ENCODE measurements at regions not wholly inside any gene's neighbourhood (a gene's known extent, or its start where the extent isn't known, plus 50 kb on each side); places are given as distances from the start of the nearest gene placed in this dataset.

DNA sequence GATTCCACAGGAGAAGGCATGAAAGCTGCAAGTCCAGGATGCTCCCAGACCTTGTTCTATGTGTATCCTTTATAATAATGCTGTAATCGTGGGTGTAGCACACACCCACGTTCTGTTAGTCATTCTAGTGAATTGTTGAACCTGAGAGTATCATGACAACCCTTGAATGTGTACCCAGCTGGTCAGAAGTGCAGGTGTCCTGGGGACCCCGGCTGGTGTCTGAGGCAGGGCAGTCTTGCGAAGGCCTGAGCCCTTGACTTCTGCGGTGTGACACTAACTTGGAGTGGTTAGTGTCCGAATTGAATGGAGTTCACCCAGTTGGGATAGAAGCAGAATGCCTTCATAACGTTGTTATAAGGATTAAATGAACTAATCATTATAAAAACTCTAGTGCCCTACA is 218.0 kb upstream of the TNRC6C start:
- no peak for DNase-seq (ENCODE audit: low read depth, low spot score)

DNA sequence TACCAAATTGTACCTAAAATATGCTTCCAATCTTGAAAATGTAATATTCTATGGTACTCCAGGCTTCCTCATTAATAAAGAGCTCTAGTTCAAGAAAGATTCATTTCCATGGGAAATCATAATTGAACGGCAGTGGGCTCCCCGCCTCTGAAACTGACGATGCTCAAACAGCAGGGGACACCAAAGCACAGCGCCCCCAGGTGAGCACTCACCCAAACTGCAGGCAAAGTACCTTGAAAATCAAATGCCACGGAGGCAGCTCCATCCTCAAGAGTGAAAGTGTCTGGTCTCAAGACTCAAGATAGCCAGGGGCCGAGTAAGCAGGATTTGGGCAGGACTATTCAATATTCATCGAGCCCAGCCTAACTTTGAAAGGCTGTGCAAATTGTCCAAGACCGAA is 217.4 kb upstream of the TNRC6C start:
- no peak for DNase-seq (ENCODE audit: low read depth, low spot score)

DNA sequence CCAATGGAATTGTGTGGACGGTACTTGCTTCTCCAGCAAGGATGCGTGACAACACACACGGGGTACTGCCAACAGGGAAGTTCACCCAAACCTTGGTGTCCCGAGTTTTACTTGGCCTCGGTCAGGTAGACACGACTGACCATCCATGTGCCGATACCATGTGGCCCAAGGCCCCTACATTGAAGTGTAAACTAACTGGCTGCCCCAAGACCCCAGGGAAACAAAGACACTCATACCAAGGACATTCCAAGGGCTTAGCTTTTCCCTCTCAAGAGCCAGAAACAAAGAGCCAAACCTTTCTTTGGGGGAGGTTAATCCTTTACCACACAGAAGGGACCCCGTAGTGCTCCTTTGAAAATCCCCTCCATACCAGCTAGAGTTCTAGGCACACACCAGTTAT is 215.9 kb upstream of the TNRC6C start:
- no peak for DNase-seq (ENCODE audit: low read depth, low spot score)

DNA sequence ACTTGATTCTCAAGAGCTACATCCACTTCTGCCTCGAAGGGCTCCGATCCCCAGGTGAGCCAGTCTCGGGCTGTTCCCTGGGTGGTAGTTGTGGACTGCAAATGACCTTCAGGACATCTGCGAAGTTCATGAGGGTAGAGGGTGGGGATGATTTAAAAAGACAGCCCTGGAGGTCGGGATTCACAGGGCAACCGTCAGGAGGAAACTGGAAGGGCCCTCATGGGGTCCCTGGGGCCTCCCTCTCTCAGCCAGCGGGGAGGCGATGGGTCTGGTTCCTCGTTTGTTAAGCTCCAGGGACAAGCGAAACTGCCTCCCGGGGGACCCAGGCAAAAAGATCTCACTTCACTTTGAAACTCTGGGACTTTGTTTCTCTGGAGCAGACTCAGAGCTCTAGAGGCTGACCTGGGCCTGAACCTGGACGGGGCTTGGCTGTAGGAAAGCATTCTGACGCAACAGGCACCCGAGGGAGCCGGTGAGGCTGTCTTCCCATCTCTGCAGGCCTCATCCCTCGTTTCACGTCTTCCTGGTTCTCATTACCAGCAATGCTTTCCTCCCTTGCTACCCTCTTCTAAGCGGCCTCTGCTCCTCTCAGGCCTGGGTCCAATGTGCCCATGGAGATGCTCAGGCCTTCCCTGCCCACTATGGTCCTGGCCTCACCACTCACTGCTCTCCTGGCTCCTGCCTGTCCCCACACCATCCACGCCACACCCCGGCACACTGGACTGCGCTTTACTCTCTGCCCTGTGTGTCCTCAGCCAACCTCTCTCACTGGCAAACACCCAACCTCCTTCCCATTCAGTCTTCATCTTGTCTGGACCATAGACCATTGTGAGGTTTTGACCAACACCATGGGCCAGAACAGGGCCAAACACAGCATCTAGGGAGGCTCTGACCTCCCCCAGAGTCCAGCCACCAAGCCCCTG is 214.2 kb upstream of the TNRC6C start:
- DNase-seq (ENCODE audit: low read depth, low spot score), result no peak

DNA sequence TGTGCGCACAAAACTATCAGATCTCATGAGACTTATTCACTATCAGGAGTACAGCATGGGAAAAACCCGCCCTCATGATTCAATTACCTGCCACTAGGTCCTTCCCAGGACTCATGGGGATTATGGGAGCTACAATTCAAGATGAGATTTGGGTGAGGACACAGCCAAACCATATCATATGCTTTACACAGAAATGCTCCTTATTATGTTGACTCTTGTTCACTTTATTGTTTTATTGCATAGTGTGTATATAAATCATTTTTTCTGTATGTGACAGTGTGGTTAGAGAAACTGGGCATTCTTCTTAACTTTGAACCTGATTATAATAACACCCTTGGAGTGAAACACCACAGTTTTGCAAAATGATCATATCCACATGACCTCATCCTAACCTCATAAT is 212.8 kb upstream of the TNRC6C start:
- DNase-seq (ENCODE audit: low read depth, low spot score), result no peak

DNA sequence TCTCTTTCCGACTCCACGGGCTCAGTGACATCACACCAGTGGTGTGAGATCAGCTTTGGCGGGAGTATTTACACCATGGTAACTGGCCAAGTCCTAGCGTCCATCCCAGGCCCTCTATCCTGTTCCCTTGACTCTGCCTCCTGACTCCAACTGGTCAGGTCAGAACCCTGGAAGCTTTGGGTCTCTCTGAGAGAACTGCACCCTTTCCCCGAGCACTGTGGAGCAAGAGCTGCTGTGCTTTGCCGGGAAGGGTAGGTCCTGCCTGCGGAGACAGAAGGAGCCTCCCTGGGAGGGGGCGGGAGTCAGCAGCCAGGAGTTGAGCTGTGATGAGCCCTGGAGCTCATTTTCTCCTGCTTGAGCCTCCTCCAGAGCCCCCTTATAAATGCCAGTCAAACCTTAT is 212.1 kb upstream of the TNRC6C start:
- no peak for DNase-seq (ENCODE audit: low read depth, low spot score)

DNA sequence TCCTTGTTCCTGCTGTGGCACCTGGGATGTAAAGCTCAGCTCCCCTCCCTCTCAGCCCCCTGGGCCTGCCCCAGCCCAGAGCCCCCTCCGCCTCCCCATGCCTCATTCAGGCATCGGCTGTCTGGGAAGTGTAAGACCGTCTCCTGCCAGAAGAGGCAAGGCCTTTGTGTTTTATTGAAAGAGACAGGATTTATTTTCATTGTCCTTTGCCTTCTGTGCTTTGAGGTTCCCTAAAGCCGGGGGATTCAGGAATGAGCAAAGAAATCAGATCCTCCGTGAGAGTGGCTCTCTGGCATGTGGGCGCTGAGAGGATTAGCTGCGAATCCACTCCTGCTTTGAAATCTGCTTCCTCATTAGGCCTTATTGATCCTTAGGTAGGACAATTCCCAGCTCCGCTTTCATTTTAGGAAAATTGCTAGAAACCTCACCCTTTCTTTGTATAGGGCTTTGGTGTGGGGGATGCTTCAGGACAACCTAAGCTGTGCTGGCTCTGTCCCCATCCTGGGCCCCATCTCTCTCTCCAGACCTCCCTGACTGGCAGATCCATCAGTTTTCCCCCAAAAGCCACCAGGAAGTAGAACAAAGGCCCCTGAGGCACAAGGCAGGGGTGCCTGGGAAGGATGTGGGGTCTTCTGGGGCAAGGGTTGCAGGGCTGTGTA is 211.5 kb upstream of the TNRC6C start:
- DNase-seq (ENCODE audit: low read depth, low spot score), result no peak

DNA sequence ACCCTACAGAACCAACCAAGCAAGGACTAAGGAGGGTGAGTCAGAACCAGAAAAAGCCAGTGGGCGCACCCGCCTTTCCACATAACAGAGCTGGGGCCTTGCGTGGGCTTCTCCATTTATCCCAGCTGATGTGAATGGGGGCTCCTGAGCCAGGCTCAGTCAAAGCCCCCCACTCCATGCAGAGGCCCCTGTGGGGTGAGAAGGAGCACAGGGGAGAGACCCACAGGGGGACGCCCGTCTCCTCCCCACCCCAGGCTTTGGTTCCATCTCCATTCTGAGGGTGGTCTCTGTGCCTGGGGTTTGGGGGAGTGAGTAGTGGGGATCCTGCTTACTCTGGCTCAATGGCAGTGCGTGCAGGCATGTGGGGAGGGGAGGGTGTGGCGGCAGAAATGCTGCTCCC is 210.1 kb upstream of the TNRC6C start:
- no peak for DNase-seq (ENCODE audit: low read depth, low spot score)

DNA sequence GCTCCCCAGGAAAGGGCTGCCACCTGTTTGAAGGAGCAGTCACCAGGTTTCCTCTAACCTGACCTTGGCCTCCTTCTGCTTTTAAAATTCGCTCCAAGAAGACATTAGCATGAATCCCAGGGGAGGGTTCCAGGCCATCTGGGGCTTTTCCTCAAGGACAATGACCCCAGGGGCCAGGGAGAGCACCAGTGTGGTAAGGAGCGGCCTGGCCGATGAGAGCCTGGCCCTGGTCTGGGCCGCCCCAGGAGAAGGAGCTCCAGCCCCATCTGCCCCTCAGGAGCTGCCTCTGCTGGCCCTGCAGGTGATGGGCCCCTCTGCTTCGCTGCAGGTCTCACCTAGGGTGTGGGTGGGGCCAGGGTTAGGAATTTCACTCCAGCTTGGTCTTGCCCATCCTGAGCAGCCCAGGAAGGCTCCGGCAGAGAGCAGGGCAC is 209.2 kb upstream of the TNRC6C start:
- no peak for DNase-seq (ENCODE audit: low read depth, low spot score)

DNA sequence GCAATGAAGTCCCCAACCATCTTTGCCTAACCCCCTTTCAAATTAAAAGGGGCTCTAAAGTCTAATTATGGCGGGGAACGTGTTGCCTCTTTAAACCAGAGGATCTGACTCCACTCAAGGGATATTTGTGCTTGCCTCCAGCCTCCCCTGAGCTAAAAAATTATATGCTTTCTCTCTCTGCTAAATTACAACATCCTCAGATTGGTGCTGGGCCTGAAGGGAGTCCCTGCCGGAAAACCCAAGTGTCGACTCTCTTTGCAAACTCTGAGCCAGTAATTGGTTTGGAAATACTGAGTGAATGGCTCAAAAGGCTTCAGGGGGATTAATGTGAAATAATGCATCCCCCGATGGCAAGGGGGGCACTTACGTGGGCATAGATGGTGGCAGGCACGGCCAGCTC is 208.5 kb upstream of the TNRC6C start:
- no peak for DNase-seq (ENCODE audit: low read depth, low spot score)

DNA sequence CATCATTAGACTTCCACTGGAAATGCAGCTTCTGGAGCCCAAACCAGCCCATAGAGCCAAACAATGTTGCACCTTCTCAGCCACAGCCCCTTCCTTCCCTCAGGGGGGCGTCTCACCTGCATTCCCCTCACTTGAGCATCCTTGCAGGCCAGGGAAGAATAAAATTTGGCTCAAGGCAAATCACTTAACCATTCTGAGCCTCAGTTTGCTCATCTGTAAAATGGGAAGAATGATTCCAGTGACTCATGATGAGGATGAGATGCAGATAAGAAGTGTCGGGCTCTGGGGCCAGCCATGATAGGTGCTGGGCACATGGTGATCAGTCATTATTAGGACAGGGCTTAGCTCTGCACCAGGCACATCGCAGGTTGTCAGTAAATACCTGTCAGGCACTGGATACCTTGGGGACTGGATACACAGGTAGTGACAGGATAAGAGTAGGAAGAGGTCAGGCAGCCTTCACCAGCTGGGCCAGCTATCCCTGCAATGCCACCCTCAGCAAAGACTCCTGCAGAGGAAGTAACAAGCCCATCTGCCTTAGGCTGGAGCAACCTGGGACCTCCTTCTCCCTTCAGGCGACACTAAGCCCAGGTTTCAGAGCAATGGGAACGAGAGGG is 208.0 kb upstream of the TNRC6C start:
- no peak for DNase-seq (ENCODE audit: low read depth, low spot score)

DNA sequence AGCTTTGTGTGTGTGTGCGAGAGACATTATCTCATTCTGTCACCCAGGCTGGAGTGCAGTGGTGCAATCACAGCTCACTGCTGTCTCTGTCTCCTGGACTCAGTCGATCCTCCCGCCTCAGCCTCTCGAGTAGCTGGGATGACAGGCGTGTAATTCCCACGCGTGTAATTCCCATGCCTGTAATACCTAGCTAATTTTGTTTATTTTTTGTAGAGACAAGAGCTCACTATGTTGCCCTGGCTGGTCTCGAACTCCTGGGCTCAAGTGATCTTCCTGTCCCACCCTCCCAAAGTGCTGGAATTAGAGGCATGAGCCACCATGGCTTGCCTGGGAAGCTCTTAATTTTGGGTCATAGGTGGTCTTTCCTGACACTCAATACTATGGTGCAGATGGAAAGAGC is 205.3 kb upstream of the TNRC6C start:
- no peak for DNase-seq (ENCODE audit: low read depth, low spot score)

DNA sequence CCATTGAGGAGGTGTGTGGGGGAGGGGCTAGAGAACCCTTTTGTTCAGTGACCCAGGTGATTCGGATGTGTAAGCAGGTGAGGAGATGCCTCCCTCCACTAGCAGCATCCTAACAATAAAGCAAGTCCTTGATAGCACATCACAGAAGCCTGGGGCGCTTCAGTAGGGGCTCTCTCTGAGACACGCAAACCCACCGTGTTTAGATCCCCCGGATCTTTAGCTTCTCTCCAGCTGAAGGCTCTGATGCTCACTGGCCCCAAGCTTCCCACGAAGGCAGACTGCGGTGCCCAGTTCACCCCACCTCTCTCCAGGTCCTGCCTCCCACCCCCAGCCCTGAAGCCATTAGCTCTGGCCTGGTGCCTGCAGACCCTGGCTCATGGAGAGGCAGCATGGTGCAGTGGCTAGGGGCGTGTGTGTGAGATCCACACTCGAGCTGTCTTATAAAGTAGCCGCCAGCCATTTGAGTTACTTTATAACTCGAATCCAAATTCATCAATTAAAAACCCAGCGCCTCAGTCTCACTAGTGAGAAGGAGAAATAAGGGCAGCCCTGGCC is 204.7 kb upstream of the TNRC6C start:
- DNase-seq (ENCODE audit: low read depth, low spot score), result no peak

DNA sequence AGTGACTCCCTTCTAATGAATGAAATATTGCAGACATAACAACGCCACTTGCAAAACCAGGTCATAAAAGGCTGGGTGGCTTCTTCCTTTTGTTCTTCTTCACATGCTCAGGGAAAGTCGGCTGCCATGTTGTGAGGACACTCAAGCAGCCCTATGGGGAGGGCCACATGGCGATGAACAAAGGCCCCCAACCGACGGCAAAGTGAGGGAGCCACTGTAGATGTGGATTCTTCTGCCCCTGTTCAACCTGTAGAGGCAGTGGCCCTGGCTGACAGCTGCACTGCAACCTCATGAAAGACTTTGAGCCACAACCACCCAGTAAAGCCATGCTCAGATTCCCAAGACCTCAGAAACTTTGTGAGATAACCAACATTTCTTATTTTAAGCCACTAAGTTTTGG is 203.5 kb upstream of the TNRC6C start:
- no peak for DNase-seq (ENCODE audit: low read depth, low spot score)

DNA sequence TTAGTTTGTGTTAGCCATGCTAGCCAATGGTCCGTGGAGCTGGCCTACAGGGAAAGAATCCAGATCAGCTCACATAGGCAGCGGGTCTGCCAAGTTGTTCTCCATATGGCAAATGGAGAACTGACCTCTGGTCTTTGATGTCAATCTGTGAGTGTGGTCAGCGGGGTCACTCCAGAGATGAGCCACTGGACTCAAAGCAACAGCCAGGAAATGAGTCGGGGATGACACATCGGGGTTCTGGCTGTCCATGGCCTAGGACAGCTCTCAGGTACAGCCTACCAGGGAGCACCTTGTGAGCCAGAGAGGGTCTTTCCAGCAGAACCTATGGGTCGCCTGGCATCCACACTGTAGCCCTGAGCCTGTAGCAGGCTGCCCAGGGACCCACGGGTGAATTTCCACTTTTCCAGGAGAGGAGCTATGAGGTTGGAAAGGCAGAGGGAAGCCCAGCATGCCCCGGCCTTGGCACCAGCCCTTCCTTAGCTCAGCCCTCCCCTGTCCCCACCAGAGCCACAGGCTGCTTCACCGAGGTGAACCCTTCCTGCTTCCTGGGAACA is 203.0 kb upstream of the TNRC6C start:
- no peak for DNase-seq (ENCODE audit: low read depth, low spot score)

DNA sequence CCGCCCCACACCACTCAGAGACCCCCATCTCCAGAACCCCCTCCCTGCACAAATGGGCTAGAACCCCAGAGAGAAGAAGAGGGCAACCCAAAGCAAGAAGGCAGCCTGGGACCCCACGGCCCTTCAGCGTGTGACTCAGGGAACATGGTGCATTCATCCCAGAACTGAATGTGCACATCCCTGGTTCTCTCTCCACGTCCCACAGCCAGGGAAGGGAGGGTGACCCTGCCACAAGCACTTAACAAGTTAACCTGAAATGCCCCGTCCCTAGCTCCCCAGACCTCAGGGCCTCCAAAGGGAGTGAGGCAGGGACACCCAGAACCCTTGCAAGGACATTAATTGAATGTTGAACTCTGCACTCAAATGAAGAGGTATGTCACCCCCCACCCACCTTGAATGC is 202.5 kb upstream of the TNRC6C start:
- DNase-seq (ENCODE audit: low read depth, low spot score), result no peak

DNA sequence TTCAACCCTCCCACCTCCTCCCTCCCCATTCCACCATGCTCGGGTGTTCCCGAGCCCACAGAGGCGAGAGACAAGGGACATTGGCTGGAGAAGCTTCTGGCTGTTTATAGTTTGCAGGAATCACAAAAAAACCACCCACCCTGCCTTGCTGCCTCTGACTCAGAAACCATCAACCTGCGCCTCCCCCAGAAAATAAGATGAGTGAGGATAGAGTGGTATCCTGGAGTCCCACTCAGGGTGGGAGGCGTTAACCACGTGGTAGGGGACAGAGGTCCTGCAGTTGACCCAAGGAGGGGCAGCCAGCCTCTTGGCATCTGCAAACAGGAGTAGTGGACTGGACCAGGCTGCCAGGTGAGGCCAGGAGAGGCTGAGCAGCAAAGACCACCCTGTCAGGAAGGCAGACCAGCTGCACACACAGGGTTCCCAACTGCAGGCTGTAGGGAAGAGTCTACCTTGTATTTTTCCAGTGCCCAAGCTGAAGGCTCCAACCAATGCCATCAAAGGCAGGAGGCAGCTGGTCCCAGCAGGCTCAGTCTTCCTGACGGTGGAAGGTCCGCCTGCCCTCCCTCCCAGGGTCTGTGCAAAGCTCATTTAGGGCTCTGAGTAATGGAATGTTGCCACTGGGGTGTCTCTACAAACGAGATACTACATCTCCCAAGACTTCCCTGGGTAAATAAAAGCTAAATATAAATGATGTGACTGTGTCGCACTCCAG is 201.5 kb upstream of the TNRC6C start:
- DNase-seq (ENCODE audit: low read depth, low spot score), result no peak

DNA sequence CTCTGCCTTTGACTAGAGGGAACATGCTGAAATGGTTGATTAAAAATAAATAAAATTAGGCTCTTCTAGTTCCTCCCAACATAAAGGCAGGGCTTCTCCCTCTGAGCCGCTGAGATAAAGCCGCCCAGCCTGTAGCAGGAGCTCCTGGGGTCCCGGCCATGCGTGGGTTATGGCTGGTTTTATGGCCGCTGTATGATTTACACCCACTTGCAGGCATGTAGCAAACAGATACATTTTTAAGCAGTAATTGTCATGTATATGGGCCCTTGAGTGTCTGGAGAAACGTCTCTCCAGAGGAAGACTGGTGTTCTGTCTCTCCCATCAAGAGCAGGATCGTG is 201.0 kb upstream of the TNRC6C start:
- DNase-seq (ENCODE audit: low read depth, low spot score), result no peak

DNA sequence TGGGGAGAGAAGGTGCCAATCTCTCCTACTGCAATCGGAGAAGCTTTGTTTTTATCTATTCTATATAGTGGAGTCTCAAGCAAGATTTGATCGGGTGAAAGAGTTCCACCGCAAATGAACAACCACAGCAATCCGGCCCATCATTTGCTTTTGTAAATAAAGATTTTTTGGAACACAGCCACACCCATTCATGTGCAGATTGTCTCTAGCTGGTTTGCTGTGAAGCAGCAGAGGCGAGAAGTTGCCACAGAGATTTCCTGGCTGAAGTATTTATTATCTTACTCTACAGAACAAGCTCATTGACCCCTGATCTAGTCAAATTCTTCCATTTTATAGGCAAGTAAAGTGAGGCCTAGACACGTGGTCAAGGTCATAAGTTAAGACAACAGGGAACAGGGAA is 195.5 kb upstream of the TNRC6C start:
- DNase-seq (ENCODE audit: low read depth, low spot score), result no peak

DNA sequence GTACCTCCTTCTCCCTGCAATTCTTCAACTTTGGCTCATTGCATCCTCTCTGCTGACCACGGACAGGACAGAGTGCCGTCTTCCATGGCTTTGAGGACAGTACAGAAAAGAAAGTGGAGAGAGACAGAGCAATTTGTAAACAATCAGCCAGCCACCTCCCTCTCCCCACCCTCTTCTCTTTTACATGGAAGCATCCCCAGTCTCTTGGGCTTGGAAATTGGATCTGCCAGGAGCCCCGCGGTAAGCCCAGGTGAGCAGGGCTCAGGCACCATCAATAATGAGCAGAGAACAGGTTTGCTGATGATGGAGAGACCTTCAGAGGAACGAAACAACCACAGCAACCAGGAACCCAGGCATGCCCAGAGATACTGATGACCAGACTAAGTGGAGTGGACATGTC is 194.9 kb upstream of the TNRC6C start:
- DNase-seq (ENCODE audit: low read depth, low spot score), result no peak

DNA sequence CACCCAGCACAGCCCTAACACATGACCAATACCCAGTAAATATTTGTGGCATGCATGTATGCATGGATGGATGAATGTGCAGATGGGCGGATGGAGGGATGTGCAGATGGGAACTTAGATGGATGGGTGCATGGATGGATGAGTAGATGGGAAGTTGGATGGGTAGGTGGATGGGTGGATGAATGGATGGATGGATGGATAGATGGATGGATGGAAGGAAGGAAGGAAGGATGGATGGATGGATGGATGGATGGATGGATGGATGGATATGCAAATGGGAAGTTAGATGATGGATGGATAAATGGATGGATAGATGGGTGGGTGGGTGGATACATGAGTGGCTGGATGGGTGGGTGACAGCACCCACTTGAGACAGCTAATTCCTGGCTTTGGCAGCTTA is 193.2 kb upstream of the TNRC6C start:
- DNase-seq (ENCODE audit: low read depth, low spot score), result no peak

DNA sequence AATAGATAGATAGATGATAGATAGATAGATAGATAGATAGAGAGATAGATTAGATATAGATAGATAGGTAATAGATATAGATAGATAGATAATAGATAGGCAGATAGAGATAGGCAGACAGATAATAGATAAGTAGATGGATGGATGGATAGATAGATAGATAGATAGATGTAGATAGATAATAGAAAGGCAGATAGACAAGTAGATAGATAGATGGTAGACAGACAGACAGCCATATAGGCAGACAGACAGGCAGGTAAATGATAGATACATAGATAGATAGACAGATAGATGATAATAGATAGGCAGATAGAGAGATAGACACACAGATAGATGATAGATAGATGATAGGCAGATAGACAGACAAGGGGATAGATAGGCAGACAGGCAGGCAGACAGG is 191.4 kb upstream of the TNRC6C start:
- no peak for DNase-seq (ENCODE audit: low read depth, low spot score)
